Mesenchymal stem cell (in vitro differentiated cells and primary cell): ENCODE measurements at regions not wholly inside any gene's neighbourhood (a gene's known extent, or its start where the extent isn't known, plus 50 kb on each side); places are given as distances from the start of the nearest gene placed in this dataset.

Experiments
- DNase-seq: peaks from one replicate; pipeline ENCODE4 v3.0.0-alpha.2; 2013
- H2AFZ ChIP-seq: one replicate; pipeline ENCODE4 v1.6.1; 2013; ENCODE audit warnings: low read depth, mild to moderate bottlenecking, control low read depth, inconsistent platforms, low read length, moderate library complexity
- H2AK5ac ChIP-seq: 2 replicates; pipeline ENCODE4 v1.6.1; 2013; ENCODE audit warnings: low read length, moderate library complexity, mild to moderate bottlenecking, inconsistent platforms; ENCODE audit not compliant: severe bottlenecking
- H2BK120ac ChIP-seq: one replicate; pipeline ENCODE4 v1.6.1; 2013; ENCODE audit warnings: low read depth, mild to moderate bottlenecking, inconsistent platforms, low read length, moderate library complexity
- H2BK12ac ChIP-seq, 2 experiments: one replicate each; pipeline ENCODE4 v1.6.1; 2013; ENCODE audit warnings: inconsistent platforms in 2 of 2, low read length in 2 of 2, mild to moderate bottlenecking in 2 of 2, moderate library complexity in 2 of 2, control low read depth in 1 of 2
- H2BK15ac ChIP-seq: one replicate; pipeline ENCODE4 v1.6.1; 2013; ENCODE audit warnings: mild to moderate bottlenecking, low read depth, inconsistent platforms; ENCODE audit not compliant: poor library complexity, severe bottlenecking
- H2BK5ac ChIP-seq: 2 replicates; pipeline ENCODE4 v1.6.1; 2013; ENCODE audit warnings: low read depth, mild to moderate bottlenecking, low read length, control low read depth, inconsistent platforms; ENCODE audit not compliant: poor library complexity, severe bottlenecking
- H3K14ac ChIP-seq, 2 experiments: one replicate each; pipeline ENCODE4 v1.6.1; 2013; ENCODE audit warnings: inconsistent platforms in 2 of 2, low read length in 2 of 2, control low read depth in 1 of 2, mild to moderate bottlenecking in 1 of 2, moderate library complexity in 1 of 2
- H3K18ac ChIP-seq, 2 experiments: one replicate each; pipeline ENCODE4 v1.6.1; 2013; ENCODE audit warnings: inconsistent platforms in 2 of 2, low read length in 2 of 2, control low read depth in 1 of 2, low read depth in 1 of 2, mild to moderate bottlenecking in 1 of 2
- H3K23ac ChIP-seq, 2 experiments: one replicate each; pipeline ENCODE4 v1.6.1; 2013; ENCODE audit warnings: inconsistent platforms in 2 of 2, low read length in 2 of 2, mild to moderate bottlenecking in 2 of 2, moderate library complexity in 2 of 2, control low read depth in 1 of 2
- H3K27ac ChIP-seq: 2 replicates; pipeline ENCODE4 v1.5.1; 2013; ENCODE audit warnings: mild to moderate bottlenecking, moderate library complexity, low read length, control low read depth, inconsistent platforms; ENCODE audit not compliant: poor library complexity, severe bottlenecking
- H3K27me3 ChIP-seq, 2 experiments: 2 replicates each; pipeline versions ENCODE4 v1.6.1 to v1.7.0; 2013; ENCODE audit warnings: low read length in 2 of 2, mild to moderate bottlenecking in 2 of 2, moderate library complexity in 2 of 2, control low read depth in 1 of 2, inconsistent platforms in 1 of 2; ENCODE audit not compliant: control insufficient read depth in 1 of 2, insufficient read depth in 1 of 2
- H3K36me3 ChIP-seq, 2 experiments: 2 replicates each; pipeline versions ENCODE4 v1.6.1 to v1.7.0; 2013; ENCODE audit warnings: low read length in 2 of 2, control low read depth in 1 of 2, inconsistent platforms in 1 of 2, low read depth in 1 of 2, mild to moderate bottlenecking in 1 of 2; ENCODE audit not compliant: insufficient read depth in 2 of 2, control insufficient read depth in 1 of 2
- H3K4ac ChIP-seq, 2 experiments: one replicate each; pipeline ENCODE4 v1.6.1; 2013; ENCODE audit warnings: inconsistent platforms in 2 of 2, low read length in 2 of 2, mild to moderate bottlenecking in 2 of 2, moderate library complexity in 2 of 2, control low read depth in 1 of 2, low read depth in 1 of 2
- H3K4me1 ChIP-seq: 2 replicates; pipeline ENCODE4 v1.6.1; 2013; ENCODE audit warnings: low read depth, low read length, control low read depth; ENCODE audit not compliant: control insufficient read depth, insufficient read depth
- H3K4me2 ChIP-seq: 2 replicates; pipeline ENCODE4 v1.6.1; 2013; ENCODE audit warnings: low read length, mild to moderate bottlenecking, inconsistent platforms; ENCODE audit not compliant: poor library complexity, severe bottlenecking
- H3K4me3 ChIP-seq, 2 experiments: 2 replicates each; pipeline versions ENCODE4 v1.5.1 to v1.7.0; 2013; ENCODE audit warnings: low read length in 2 of 2, mild to moderate bottlenecking in 2 of 2, control low read depth in 1 of 2, low read depth in 1 of 2; ENCODE audit not compliant: insufficient read depth in 1 of 2
- H3K79me1 ChIP-seq: replicated peaks from 2 replicates; pipeline ENCODE4 v1.6.1; 2013; ENCODE audit warnings: mild to moderate bottlenecking, control low read depth, low read length, inconsistent platforms; ENCODE audit not compliant: poor library complexity, severe bottlenecking
- H3K9ac ChIP-seq: 2 replicates; pipeline ENCODE4 v1.7.0; 2013; ENCODE audit warnings: mild to moderate bottlenecking, low read length, moderate library complexity
- H3K9me3 ChIP-seq: 2 replicates; pipeline ENCODE4 v1.7.0; 2013; ENCODE audit warnings: mild to moderate bottlenecking, low read length; ENCODE audit not compliant: control insufficient read depth
- H4K8ac ChIP-seq: one replicate; pipeline ENCODE4 v1.6.1; 2013; ENCODE audit warnings: inconsistent platforms, mild to moderate bottlenecking, low read length, moderate library complexity
- H4K91ac ChIP-seq: one replicate; pipeline ENCODE4 v1.6.1; 2013; ENCODE audit warnings: mild to moderate bottlenecking, low read length, inconsistent platforms
- WGBS: methylation state at CpG from one replicate; pipeline ENCODE4 v1.1.7; 2013; ENCODE audit warnings: mixed read lengths; 5-methylcytosine and 5-hydroxymethylcytosine counted together

GRCh38 chr2:150689590-150689989 is 202.1 kb upstream of the RND3 start:
- no peaks in the 10 kb centered on the region for H3K27me3 ChIP-seq
- H3K9ac ChIP-seq: peak overlapping the region; percentile 81
- no peaks in the 10 kb centered on the region for H3K9me3 ChIP-seq
- no peak overlapping the region for H3K4me2 ChIP-seq
- no peak overlapping the region for H2AK5ac ChIP-seq
- H2AFZ ChIP-seq: no peak overlapping the region
- H3K4me3 ChIP-seq: no peak overlapping the region
- no peak overlapping the region for H3K14ac ChIP-seq
- H4K8ac ChIP-seq: no peak overlapping the region
- no peak overlapping the region for H2BK5ac ChIP-seq
- no peak overlapping the region for H2BK12ac ChIP-seq
- no peak overlapping the region for H2BK15ac ChIP-seq
- no peak overlapping the region for H3K4ac ChIP-seq
- no peak overlapping the region for H2BK120ac ChIP-seq
- WGBS: 62% methylated on average over 2 of the region's 2 CpGs
- no peaks in the 10 kb centered on the region for H3K79me1 ChIP-seq
- peak; percentile 35 for DNase-seq
- H3K4me1 ChIP-seq: no peaks in the 10 kb centered on the region
- no peak overlapping the region for H4K91ac ChIP-seq
- no peak overlapping the region for H3K27ac ChIP-seq
- H3K18ac ChIP-seq: no peak overlapping the region
- H3K36me3 ChIP-seq: no peaks in the 10 kb centered on the region
- no peak overlapping the region for H3K23ac ChIP-seq

- no peak overlapping the region for H2AFZ ChIP-seq
- H3K36me3 ChIP-seq: no peaks in the 10 kb centered on the region
- no peaks in the 10 kb centered on the region for H3K27me3 ChIP-seq
- no peak overlapping the region for H2BK12ac ChIP-seq
- no peak overlapping the region for H2BK15ac ChIP-seq
- H2BK120ac ChIP-seq: no peak overlapping the region
- H3K27ac ChIP-seq: no peak overlapping the region
- no peak overlapping the region for H2BK5ac ChIP-seq
- no peaks in the 10 kb centered on the region for H3K9me3 ChIP-seq
- H3K14ac ChIP-seq: no peak overlapping the region
- H3K4ac ChIP-seq: no peak overlapping the region
- no peak overlapping the region for H2AK5ac ChIP-seq
- H3K9ac ChIP-seq: no peak overlapping the region
- H3K4me2 ChIP-seq: no peak overlapping the region
- no peak for DNase-seq
- H4K8ac ChIP-seq: no peak overlapping the region
- H3K4me1 ChIP-seq: no peaks in the 10 kb centered on the region
- H3K23ac ChIP-seq: no peak overlapping the region
- no peak overlapping the region for H3K4me3 ChIP-seq
- no peak overlapping the region for H4K91ac ChIP-seq
- no peak overlapping the region for H3K18ac ChIP-seq
- WGBS: 88% methylated on average over 3 of the region's 3 CpGs
- no peaks in the 10 kb centered on the region for H3K79me1 ChIP-seq
Measured at GRCh38 chr2:150688016-150688415, 200.5 kb upstream of the RND3 start.

- Histone ChIP-seq H3K4me2 (no peak overlapping the region), H3K9me3 (no peaks in the 10 kb centered on the region), H3K4ac (no peak overlapping the region), H3K79me1 (no peaks in the 10 kb centered on the region), H3K14ac (no peak overlapping the region), H3K4me1 (no peaks in the 10 kb centered on the region), H3K27me3 (no peaks in the 10 kb centered on the region), H3K23ac (no peak overlapping the region), H2BK15ac (no peak overlapping the region), H2BK120ac (no peak overlapping the region), H2BK5ac (no peak overlapping the region), H2AK5ac (no peak overlapping the region), H2BK12ac (no peak overlapping the region), H4K8ac (no peak overlapping the region), H2AFZ (no peak overlapping the region), H3K18ac (no peak overlapping the region), H3K9ac (peak overlapping the region; percentile 50), H3K4me3 (no peak overlapping the region), H4K91ac (no peak overlapping the region), H3K27ac (no peak overlapping the region), H3K36me3 (no peaks in the 10 kb centered on the region)
- no peak for DNase-seq
- WGBS: no CpG with 5 or more reads among the region's 1 CpG
Measured at GRCh38 chr2:150686391-150686790, 198.9 kb upstream of the RND3 start.

GRCh38 chr2:150681120-150681804 is 193.8 kb upstream of the RND3 start:
- Histone ChIP-seq H4K8ac (no peak overlapping the region), H3K4me3 (no peak overlapping the region), H3K27me3 (no peaks in the 10 kb centered on the region), H3K79me1 (no peaks in the 10 kb centered on the region), H2AFZ (no peak overlapping the region), H3K23ac (no peak overlapping the region), H3K18ac (peak overlapping the region; percentile 4 to 74), H3K4ac (no peak overlapping the region), H2BK12ac (no peak overlapping the region), H3K9me3 (no peaks in the 10 kb centered on the region), H3K27ac (peak overlapping the region; percentile 56), H4K91ac (no peak overlapping the region), H3K9ac (peak overlapping the region; percentile 90), H2BK5ac (no peak overlapping the region), H3K4me1 (no peaks in the 10 kb centered on the region), H2BK120ac (no peak overlapping the region), H3K14ac (no peak overlapping the region), H3K36me3 (no peaks in the 10 kb centered on the region), H2AK5ac (no peak overlapping the region), H2BK15ac (no peak overlapping the region), H3K4me2 (no peak overlapping the region)
- peak; percentile 97 for DNase-seq
- WGBS: 10% methylated on average over 2 of the region's 2 CpGs
